ENCODE measurements at regions not wholly inside any gene's neighbourhood (a gene's known extent, or its start where the extent isn't known, plus 50 kb on each side); places are given as distances from the start of the nearest gene placed in this dataset.
"Not testable (repeated sequence)": the region's sequence is repeated elsewhere in the genome, so short reads cannot be mapped to it uniquely, and the experiment has no call there.

DNA sequence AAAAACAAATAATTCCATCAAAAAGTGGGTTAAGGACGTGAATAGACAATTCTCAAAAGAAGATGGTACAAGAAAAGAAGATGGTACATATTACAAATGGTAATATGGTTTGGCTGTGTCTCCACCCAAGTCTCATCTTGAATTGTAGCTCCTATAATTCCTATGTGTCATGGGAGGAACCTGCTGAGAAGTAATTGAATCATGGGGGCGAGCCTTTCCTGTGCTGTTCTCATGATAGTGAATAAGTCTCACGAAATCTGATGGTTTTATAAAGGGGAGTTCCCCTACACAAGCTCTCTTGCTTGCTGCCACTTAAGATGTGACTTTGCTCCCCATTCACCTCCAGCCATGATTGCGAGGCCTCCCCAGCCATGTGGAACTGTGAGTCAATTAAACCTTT lies 172.9 kb downstream of the C11orf91 start:
- not testable (repeated sequence) for DNase-seq (ENCODE audit: low spot score)

DNA sequence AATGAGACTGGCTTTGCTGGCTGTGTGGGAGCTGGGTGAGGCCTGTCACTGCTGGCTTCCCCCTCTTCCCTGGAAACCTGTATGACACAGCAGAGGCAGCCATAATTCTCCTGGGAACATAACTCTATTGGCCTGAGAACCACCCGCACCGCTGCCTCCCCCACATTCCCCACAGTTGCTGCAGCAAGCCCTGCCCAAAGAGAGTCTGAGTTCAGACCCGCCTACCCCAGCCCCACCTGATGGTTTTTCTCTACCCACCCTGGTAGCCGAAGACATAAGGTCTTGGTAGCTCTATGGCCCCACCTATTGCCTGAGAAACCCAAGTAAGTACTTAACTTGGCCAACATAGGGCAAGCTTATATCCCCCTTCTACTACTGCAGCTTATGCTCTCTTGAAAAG lies 174.8 kb downstream of the C11orf91 start:
- no peak for DNase-seq (ENCODE audit: low spot score)

DNA sequence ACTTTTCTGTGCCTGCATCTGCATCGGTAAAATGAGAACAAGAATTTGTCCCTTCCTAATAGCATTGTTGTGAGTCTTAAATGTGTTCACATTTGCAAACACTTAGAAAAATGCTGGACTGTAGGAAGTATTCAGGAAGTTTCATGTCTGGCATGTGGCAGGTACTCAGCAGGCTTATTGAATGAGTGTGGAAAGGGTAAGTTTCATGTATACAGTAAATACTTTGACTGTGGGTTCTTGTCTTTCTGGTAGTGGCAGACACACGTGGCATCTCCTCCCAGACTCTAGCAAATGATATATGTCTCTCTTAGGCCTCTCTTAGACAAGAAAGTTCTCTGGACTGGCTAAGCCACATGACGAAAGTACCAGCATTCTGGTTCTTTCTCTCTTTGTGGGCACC lies 179.2 kb downstream of the C11orf91 start:
- no peak for DNase-seq (ENCODE audit: low spot score)

DNA sequence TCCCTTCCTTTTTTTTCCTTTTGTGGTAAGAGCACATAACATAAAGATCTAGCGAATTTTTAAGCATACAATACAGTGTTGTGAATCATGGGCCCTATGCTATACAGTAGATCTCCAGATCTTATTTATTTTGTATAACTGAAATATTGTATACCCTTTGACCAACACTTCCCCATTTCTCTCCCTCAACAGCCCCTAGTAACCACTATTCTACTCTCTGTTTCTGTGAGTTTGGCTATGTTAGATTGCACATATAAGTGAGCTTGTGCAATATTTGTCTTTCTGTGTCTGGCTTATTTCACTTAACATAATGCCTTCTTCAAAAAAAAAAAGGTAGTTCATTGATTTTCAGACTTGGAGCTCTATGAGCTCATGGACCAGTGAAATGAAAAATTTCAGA lies 180.5 kb downstream of the C11orf91 start:
- DNase-seq (ENCODE audit: low spot score): no peak

DNA sequence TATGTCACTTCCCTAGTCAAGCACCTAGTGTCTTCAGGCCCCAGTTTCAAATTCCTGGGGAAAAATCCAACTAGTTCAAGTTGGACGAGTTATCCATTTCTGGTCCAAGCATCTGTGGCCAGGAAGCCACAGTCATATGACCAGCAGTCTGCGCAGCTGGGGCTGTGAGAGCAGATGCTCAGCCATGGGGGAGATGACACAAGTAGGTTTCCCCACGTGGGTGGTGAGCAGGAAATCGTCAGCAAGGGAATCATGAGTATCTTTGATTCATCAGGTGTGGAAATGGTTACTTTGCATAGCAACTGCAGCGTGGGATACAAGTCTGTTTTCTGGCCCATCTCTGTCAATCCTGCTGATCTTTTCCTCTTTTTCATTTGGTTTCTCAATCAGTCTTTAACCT lies 185.3 kb downstream of the C11orf91 start:
- DNase-seq (ENCODE audit: low spot score): no peak

DNA sequence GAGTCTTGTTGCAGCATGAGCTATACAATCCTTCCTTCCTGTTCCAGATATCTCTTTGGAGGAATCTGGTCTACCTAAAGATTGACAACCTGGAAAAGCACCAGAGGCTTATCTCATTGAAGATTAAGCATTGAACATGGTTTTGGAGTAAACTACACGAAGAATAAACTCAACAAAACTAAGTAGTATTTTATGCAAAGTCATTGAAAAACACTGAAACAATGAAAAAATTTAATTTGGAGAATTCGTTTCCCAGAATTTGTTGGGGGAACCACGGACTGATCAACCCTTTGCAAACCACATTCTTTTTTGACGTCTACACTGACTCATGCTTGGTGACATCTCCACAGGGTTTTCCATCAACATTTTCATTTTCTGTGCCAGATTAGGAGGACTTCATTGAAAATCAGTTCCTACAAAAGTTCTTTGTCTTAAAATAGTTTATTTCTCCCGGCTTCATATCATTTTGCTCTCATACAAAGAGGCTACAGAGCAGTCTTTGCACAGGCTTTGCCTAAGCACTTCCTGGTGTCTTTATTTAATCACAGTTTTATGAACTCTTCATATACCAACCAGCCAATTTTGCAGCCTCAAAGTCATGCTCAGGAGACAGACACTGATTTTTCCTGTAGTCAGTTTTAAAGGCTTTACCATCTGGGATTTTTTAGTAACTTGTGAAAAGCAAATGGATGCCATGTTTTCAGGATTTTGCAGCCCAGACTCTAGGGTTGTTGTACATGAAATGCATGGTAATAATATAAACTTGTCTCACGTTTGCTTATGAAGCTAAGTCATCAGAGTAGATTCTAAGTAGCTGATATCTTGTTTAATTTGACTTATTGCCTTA lies 186.3 kb downstream of the C11orf91 start:
- no peak for DNase-seq (ENCODE audit: low spot score)

DNA sequence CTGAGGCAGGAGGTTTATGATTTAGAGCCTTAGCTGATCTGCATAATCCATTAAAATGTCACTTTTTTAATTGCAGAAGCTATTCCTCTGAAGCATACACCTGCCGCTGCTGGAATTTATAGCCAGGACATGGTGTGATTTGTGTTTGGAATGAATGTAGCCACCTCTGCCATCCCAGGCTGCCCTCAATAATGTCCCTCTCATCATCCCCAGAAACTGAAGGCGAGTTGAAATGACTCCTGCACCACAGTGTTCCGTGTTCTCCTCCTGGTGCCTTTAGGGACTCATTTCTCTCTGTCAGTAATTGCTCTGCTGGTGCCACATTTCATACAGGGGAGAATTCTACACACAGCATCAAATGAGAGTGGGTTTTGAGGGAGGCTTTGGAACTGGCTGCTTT lies 191.0 kb downstream of the C11orf91 start:
- DNase-seq (ENCODE audit: low spot score): no peak

DNA sequence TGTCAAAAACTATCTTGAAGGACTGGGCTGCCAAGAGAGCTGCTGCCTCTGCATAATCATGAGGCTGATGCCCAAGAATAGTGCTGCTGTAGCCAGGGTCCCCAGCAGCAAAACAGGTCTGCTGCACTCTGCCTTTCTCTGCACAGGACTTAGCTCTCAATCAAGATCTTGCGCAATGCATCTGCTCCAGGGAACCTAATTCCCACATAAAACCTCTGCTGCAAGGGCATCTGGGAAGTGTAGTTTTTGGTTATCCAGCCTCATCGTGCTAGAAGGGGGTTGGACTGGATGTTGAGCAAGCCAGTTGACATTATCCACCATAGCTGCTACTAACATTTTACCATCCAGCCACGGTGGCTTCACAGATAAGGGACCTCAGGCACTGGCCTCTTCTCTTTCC lies 192.7 kb downstream of the C11orf91 start:
- no peak for DNase-seq (ENCODE audit: low spot score)

DNA sequence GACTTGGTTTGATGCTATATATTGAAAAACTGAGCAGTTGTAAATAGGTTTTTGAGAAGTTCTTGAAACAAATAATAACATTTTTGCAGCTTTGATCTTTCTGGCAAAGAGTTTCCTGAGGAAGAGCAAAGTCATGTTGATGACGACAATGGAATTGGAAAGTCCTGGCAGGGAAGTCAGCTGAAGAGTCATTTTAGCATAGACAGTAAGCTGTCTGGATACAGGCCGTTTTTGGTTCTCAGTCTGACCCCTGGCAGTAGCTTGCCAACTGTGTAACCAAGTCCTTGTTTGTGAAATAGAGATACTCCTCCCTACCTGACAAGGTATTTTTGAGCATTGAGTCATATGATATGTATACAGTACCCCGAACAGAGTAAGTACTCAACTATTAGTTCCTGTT lies 193.3 kb downstream of the C11orf91 start:
- DNase-seq (ENCODE audit: low spot score): no peak

DNA sequence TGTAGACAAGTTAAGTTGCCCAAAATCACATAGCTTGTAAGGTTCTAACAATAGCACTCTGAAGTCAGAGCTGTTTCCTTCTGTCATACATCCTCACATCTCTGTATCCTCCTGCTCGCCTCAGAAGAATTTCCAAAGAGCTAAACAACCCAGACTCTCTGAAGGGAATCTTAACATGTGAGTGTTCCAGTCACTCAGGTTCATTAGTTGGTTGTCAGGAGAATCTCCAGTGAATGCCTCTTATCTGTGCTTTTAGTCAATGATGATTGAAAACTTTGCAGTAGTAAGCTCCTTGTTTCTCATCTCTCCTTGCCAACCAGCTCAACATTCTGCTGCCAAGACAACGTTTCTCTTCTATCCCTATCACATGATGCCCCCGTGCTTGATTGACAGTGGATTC lies 195.5 kb downstream of the C11orf91 start:
- no peak for DNase-seq (ENCODE audit: low spot score)

DNA sequence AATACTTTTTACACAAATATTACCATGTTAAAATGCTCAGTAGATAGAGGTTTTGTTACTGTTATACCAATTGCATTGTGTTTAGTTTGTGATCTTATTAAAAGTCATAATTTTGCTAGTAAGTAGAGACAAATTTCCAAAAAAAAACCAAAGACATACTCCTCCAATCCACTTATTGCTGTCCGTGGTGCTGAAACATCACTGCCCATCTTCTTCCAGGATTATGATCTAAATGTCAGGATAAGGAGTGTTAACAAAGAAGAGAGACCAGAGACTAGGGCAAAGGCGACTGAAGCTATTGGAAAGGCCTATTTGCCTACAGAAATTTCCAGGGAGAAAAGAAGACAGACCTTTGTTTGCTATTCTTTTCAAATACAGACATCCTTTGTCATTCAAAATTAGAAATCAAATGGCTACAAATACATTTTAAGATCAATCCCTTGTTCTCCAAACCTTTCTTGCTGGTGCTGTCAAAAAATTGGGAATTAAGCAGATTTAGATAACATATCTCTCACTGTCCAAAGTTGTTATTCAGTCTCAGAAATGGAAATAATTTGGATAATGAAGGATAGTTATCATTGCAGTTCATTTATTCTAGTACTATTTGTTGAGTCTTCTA lies 199.7 kb downstream of the C11orf91 start:
- no peak for DNase-seq (ENCODE audit: low spot score)

DNA sequence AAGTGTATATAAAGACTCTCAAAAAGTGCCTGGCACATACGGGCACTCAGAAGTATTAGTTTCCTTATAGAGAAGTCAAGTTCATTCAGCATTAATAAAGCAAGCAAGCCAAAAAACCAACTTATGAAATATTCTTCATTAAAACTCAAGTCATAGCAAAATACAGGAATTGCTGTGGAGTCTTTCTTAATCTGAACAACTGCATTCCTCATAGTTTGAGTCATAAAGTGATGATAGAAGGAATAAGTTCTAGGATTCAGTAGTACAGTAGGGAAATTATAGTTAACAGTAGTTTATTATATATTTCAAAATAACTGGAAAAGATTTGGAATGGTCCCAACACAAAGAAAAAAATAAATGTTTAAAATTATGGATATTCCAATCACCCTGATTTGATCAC lies 200.3 kb downstream of the C11orf91 start:
- DNase-seq (ENCODE audit: low spot score): no peak

DNA sequence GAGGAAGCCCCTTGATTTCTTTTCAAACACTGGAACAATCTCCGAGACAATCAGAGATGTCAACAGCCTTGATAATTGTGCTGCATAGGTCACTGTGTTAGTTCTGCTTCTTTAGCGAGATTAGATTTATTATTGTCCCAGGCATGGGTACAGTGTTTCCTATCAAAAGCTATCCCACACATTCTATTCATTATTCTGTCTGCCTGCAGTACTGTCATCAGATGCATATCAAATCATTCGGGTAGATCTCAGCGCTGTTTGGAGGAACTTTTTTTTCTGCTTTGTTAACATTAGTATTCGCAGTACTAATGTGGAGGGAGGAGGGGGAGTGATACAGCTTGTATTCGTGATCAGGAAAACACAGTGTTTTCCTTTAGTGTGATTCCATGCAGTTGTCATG lies 208.0 kb downstream of the C11orf91 start:
- DNase-seq (ENCODE audit: low spot score): no peak

DNA sequence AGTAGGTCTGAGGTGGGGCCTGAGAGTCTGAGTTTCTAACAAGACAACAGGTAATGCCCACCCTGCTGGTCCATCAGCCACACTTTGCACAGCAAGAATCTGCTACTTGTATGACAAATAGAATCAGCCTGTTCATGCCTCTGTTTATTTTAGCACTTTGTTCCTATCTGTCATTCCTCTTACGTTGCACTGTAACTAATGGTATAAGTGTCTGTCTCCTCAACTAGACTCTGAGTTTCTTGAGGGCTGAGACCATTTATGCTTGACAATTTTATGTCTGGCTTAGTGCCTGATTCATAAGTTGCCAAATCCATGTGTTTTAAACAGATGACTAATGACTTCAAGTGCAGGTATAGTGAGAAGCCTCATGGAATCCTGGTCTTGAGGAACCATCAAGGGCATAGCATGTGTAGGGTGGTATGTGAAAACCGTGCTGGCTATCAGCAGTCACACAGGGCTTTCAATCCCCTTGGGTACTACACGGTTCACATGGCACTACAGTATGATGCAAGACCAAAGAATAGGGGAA lies 209.7 kb downstream of the C11orf91 start:
- no peak for DNase-seq (ENCODE audit: low spot score)

DNA sequence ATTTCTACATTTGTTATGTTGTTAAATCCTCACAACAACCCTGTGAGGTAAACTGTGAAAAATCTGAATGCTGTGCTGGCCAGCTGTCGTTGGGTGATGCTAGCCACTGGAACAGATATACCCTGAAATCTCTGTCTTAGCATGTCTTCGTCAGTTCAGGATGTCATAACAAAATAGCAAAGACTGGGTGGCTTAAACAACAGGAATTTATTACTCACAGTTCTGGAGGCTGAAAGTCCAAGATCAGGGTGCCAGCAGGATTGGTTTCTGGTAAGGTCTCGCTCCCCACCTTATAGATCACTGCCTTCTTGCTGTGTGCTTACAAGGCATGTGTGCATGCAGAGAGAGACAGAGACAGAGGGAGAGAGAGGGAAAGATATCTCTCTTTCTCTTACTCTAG lies 211.7 kb downstream of the C11orf91 start:
- DNase-seq (ENCODE audit: low spot score): no peak

DNA sequence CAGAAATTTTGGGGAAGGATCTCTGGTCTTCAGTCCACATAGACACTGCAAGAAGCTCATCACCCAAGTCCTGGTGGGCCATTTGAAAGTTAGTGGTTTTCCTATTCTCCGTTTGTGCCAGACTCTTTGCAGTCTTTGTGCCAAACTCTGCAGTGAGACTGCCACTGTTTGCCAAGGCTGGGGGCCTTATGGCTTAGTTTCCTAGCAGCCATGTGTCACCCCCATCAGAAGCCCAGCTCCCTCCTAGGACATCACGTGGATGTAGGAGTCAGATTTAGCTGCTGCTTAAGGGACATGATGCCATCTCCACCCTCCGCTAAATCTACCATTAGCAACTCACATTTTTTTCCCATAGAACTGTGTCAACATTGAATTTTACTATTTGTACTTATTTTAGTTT lies 220.0 kb downstream of the C11orf91 start:
- DNase-seq (ENCODE audit: low spot score): no peak

DNA sequence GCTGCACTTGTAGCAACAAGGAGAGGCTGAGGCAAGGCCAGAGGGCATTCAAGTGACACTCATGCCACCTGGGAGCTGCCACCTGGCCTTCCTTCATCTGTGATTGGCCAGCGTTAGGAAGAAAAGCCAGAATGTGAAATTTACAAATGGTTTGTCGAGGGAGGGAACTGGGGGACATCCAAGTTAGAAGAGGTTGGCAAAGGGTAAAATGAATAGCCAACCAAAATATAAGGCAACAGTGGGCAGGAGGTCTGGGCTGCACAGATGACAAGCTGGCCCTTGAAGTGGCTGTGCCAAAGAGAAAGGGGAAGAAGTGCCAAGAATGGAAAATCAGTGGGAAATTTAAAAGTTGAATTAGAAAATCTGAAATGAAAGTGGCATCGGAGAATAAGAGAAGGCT lies 221.4 kb downstream of the C11orf91 start:
- no peak for DNase-seq (ENCODE audit: low spot score)

DNA sequence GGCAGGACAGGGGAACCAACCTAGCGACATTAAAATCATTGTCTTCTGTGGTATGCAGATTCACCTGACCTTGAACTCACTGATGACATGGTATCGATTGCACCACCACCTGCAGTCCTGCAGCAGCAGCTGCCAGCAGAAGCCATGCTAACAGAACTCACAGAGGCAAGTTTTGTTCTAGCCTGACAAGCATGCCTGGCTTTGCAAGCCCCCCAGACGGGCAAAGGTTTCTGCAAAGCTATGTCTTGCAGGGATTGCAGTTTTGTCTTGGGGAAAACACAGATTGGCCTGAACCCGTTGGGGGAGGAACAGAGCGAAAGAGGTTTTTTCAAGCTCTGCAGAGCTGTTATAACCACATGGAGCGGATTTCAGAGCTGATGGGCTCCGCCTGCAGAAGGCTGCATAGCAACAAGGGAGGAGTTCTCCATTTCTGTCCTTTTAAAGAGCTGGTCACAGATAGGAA lies 221.0 kb downstream of the HIPK3 start:
- no peak for DNase-seq (ENCODE audit: low spot score)

DNA sequence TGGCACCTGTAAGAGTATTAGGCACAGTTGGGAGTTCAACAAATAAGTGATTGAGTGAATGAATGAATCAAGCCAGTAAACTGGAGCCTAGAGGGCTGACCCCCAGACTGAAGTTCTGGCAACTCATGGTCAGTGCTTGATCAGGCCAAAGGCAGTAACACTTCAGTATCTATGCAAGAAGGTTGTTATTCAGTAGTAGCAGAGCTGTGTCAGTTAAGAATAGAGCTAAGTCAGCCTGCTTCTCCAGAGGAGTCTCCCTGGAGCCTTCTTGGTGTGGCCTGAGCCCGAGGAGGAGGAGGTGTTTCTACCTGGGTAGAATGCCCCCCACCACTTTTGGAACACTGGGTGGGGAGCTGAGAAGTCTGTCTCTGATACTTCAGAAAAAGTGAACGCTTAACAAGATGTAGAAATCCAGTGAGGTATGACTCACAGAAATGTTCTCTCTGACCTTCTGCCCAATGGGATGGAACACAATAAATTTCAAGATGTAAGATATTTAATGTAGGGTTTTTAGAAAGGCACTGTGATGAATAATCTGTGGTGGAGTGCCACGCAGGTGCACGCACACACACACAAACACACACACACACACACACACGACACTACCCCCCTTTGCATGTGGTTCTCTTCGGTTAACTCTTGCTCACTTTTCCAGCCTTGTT lies 219.9 kb downstream of the HIPK3 start:
- DNase-seq (ENCODE audit: low spot score): no peak

DNA sequence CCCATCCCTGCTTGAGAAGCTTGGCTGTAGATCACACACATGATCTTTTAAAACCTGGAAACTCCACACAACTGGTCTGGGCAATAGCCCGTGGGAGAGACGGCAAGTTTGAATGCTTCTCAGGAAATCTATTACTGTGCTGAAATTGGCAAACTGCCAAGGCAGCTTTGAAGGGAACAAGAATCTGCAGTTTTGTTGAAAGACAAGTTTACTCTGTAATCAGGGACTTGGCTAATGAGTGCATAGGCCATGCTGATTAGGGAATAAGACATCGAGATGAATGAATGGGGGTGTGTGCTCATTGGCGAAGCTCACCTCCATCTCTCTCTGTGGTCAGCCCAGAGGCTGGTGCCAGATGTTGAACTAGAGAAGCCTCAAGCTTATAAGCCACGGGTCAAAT lies 218.8 kb downstream of the HIPK3 start:
- no peak for DNase-seq (ENCODE audit: low spot score)

DNA sequence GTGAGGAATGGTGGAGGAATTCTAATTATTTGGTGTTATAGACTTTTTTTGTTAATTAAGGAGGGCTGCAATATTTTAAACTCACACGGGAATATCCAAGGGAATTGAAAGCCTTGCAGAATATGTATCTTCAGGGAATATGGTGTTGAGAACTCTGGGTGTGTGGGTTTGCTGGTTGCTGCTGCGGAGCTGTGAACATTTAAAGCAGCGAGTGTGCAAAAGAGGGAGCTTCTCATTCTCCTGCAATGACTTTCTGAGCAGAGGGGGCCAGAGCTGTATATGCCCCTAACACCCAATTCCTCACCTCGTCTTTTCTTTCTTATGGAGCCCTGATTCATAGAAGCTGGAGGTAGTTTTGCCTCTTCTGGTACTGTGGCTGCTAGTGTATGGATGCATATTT lies 217.7 kb downstream of the HIPK3 start:
- no peak for DNase-seq (ENCODE audit: low spot score)

DNA sequence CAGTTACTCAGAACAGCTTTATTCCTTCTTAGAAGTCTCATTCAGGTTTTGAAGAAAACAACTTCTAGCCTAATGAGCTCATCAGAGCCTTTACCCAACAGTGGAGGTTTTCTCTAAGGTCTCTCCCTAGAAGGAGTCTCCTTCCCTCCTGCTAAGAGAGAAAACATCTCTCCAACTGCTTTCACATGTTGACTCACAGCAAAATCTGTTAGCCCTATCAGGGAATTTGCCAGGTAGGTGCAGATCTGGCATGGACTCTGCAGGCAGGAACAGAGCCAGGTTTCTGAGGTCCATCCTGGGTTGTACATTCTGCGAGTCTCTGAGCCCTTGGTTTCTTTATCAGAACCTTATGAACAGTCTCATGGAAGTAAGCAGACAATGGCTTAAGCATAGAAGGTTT lies 214.4 kb downstream of the HIPK3 start:
- DNase-seq (ENCODE audit: low spot score): no peak

DNA sequence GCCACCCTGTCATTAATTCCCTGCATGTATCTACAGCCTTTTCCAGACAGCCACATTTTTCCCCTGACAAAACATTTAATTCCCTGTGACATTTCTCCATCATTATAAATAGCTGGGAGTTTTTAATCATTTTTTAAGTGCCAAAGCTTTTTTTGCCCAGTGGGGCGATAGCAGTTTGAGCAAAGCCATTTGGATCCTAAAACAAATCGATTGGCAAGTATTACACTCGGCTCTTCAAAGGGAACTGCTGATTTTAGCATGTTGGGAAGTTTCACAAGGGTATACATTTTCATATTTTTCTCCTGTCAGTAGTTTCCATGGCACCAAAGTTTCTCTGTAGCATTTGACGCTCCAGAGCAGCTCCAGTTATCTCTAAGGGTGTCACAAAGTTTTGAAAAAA lies 210.8 kb downstream of the HIPK3 start:
- no peak for DNase-seq (ENCODE audit: low spot score)
